ENCODE measurements at regions not wholly inside any gene's neighbourhood (a gene's known extent, or its start where the extent isn't known, plus 50 kb on each side); places are given as distances from the start of the nearest gene placed in this dataset.
"Not testable (repeated sequence)": the region's sequence is repeated elsewhere in the genome, so short reads cannot be mapped to it uniquely, and the experiment has no call there.

DNA sequence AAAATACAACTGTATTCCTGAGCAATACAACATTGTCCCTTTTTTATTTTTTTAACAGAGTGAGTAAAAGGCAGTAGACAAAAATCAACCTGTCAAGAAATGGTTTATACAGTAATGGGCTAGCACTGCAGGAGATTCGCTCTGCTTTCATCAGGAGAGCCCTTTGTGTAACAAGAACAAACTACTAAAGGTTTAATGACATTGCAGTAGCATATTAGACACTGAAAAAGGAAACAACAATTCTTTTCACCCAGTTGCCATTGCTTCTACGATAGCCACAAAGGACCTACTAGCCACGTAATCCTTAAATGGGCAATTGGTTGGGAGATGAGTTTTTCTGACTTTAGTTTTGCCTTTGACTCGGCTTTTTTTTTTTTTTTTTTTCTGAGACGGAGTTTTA lies 319.8 kb upstream of the TRPM3 start:
- DNase-seq (no peak), ATAC-seq (no peak)
- intact Hi-C loops (cut with DNase I): no loop called here

DNA sequence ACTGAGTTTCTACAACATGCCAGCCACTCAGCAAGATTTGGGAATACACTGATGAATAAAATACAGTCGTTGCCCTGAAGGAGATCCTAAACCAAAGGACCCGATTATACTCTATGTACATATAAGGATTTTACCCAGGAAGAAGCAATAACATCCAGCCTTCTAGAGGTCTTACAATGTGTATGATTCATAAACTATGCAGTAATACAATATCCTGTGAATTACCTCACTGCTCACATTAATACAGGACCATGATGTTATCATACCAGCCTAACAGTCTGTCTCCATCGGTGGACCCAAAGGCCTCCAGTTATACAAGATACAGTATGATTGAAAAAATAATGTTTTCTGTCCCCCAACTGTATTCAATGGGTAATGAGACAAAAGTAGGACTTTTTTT lies 310.5 kb upstream of the TRPM3 start:
- ATAC-seq: no peak
- intact Hi-C loops (cut with DNase I): no loop called here
- DNase-seq: no peak

DNA sequence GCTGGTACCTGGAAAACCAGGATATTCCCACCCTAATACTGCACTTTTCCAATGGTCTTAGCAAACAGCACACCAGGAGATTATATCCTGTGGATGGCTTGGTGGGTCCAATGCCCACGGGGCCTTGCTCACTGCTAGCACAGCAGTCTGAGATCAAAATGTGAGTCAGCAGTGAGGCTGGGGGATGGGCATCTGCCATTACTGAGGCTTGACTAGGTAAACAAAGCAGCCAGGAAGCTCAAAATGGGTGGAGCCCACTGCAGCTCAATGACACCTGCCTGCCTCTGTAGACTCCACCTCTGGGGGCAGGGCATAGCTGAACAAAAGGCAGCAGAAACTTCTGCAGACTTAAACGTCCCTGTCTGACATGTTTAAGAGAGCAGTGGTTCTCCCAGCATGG lies 285.9 kb upstream of the TRPM3 start:
- intact Hi-C loops (cut with DNase I); DNase-seq; ATAC-seq: not testable (repeated sequence)

DNA sequence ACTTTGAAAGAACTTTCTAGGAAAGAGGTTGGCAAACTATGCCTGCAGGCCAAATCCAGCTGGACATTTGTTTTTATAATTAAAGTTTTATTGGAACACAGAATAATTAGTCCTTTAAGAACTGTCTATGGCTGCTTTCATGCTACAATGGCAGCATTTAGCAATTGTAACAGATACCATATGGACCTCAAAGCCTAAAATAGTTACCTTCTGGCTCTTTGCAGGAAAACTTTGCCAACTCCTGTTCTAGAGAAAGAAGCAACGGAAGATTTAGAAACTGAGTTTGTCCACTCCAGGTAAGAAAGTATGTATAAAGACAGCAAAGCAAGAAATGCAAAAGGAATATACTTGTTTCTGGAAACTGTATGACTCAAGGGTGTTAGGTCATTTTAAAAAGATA lies 281.7 kb upstream of the TRPM3 start:
- intact Hi-C loops (cut with DNase I): no loop called here
- no peak for ATAC-seq
- DNase-seq: no peak

DNA sequence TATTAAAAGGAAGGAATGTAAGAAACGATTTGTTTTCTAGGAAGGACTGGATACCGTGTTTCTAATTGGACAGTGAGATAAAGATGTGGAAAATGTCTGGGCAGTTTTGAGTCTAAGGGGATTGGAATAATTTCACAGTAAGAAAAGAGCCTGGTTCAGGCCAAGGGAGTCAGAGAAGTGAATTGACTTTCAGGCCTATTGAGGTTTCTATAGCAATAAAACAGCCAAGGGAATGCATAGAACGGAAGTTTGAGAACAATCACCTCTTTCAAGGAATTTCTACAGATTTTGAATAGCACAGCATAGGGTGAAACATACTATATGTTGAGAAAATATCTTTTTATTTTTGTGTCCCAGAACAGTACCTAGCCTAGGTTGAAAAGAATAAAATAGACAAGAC lies 271.6 kb upstream of the TRPM3 start:
- ATAC-seq: no peak
- no peak for DNase-seq
- intact Hi-C loops (cut with DNase I): no loop called here

DNA sequence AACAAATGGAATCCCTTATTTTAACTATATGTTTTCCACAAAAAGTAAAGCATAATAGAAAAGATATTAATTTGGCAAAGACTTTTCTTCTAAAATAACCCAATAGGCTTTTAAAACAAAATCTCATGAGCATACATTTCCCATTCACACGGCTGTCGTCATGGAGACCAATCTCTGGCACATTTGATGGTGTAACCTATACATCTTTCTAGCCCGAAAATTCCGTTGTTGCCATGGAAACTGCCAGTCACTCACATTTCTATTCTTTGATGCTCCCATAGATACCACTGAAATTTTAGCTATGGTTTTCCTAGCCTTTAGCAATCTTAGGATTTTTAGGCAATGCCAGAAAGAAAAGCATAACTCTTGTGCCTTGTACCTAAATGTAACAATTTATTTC lies 262.9 kb upstream of the TRPM3 start:
- intact Hi-C loops (cut with DNase I): no loop called here
- ATAC-seq: no peak
- DNase-seq: no peak

DNA sequence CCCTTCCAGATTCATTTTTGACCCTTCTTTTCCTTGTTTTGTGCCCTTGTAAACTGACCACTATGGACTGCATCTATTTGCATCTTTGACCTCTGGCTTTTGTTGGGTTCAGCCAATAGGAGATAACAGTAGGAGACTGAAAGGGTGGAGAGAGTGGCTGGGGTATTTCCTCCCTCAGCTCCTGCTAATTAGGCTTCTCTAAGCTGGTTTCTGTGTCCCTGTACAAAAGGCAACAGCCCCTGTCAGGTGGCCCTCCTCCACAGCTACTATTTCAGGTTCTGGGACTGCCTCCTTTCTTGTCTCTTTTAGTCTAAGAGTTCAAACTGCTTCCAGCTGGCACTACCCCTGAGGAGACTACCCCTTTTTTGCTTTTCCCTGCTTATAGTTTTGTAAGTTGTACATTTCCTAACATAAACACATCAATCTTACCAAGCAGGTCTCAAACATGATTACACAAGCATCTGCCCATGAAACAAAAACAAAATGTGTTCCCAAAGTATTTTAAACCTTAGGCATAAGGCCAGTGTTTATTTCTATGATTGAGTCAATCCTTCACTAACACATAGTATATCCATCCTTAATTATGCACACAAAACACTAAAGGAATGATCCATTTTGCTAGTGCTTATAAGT lies 262.0 kb upstream of the TRPM3 start:
- intact Hi-C loops (cut with DNase I): no loop called here
- no peak for ATAC-seq
- DNase-seq: no peak

DNA sequence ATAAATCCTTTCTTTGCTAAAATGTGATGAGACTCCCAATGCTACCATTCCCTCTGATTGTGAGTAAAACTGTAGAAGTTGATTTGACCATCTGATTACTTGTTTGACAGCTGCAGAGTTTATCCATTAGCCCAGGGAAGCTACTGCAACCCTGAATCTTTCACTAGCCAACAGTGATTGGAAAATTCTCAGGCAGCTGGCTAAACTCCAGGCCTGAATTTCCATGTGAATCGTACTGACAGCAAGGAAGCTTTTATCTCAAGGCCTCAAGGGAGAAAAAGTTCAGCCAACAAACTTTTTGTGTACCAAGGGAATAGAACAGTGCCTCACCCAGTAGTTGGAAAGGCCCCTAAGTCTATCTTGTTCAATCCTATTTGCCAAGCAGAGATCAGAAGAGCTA lies 246.7 kb upstream of the TRPM3 start:
- intact Hi-C loops (cut with DNase I): no loop called here
- DNase-seq (peak; percentile 20), ATAC-seq (no peak)

DNA sequence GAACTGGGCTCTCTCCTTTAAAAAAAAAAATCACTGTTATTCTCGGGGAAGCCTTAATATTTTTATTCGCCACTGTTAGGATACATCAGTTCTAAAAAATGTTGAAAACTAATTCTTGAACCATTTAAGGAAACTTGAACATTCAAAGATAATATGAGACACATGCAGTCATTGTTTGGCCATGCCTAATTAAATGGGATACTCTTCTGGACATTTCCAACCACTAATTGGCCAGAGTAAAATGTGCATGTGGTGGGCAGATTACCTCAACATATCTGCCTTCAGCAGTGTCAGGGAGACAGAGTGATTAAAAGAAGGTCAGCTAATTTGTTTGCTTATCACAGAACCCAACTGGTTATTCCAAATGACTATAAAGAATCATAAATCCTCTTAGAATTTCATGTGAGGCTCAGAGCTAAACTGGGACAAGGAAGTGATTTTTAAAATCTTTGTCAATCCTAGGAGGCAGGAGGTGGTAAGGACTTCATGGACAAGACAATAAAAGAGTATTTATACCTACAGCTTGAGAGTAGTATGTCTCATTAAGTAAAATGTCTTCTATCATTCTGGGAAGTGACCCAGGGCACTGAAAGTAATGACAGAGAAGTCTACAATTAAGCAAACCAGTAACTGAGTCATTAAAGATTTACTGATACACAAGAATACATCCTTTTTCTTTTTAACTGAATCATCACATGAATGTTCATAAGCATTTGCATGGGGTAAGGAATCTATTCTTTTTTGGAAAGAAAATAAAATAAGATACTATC lies 242.9 kb upstream of the TRPM3 start:
- intact Hi-C loops (cut with DNase I): no loop called here
- no peak for ATAC-seq
- DNase-seq: no peak

DNA sequence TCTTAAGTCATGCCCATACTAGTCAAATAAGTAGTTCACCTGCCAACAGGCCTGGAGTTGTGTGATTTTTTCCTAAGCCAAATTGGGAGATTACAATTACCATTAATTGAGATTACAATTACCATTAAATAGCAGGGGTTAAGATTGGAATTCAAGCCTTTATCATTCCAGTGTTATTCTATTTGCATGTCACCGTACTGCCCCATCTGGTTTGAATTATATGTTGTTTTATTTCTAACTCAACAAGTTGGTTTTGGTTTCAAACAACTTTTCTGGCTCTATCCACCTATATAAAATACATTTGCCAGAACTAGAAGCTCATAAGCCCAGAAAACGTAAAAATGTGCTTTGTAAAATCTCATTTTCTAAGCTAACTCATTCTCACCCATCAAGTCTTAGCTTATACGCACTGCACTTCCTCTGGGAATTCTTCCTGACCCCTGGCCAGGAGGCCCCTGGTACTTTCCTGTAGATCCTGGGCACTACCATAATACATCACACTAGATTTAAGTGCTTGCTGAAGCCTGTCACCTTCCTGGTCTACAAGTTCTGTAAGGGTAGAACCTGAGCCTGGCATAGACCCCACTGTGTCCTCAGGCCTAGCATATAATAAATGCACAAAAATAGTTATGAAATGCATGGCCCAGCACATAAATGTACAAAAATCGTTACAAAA lies 242.0 kb upstream of the TRPM3 start:
- intact Hi-C loops (cut with DNase I): no loop called here
- DNase-seq: no peak
- ATAC-seq: no peak

DNA sequence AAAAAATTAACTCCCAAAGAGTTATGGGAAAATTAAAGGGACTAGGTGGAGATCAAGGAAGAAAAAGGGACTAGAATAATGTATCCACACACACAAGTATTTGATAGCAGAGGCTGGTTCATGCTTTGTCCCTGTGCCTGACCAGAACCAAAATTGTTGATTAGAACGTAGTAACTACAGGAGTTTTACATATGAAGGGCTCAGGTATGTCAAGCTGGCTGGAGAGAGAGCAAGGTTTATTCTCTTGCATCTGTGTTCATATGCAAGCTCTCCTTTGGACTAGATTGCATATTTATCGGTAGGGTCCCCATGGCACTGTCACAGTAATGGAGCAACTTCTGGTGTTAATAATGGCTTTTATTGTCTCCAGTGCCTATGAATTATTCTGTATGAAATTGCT lies 239.9 kb upstream of the TRPM3 start:
- intact Hi-C loops (cut with DNase I): no loop called here
- no peak for ATAC-seq
- no peak for DNase-seq

DNA sequence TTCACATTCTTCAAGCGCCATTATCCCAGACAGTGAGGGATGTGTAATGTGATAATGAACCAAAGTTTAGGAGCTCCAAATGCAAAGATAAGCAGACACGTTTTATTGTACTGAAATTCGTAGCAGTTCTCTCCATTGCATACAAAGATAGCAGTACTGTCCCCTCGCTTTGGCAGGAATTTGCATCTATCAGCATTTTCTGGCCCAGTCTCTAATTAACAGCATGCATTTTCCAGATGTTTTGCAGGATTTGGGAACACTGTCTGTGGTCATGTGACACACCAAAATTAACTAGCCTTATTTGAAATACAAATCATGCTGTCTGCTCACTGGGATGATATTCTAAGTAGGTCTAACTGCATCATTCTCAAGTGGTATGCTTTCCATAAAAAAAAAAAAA lies 235.9 kb upstream of the TRPM3 start:
- intact Hi-C loops (cut with DNase I): no loop called here
- no peak for ATAC-seq
- DNase-seq: no peak

DNA sequence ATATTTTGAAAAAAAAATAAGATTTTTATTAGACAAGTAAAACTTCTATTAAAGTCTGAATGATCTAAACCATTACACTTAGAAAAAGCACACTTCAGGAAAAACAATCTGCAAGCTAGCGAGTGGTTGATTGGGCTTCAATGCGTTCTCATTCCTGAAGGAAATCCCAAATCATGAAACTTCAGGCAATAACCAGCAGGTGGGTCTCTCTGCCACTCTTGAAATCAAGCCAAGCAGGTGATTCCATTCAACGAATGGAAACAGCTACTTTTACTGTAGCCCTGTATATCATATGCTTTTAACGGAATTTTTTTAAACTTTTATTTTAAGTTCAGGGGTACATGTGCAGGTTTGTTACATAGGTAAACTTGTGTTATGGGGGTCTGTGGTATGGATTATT lies 234.5 kb upstream of the TRPM3 start:
- intact Hi-C loops (cut with DNase I): no loop called here
- ATAC-seq (no peak), DNase-seq (no peak)

DNA sequence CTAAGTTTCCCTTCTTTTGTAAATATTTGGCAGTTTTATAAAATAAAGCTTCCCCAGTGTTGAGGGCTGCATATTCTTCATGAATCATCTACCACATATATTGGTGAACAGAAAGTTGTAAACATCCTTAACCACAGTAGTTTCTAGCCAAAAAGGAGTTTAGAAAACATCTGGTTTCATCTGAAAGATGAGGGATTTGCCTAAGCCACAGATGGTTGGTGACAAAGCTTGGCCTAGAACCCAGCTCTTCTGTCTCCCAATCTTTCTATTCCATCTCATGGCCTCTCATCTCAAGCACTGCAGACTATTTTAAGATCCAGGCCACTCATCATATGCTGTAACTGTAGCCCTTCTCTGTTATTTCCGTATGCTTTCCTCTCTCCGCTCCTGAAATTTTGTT lies 232.3 kb upstream of the TRPM3 start:
- intact Hi-C loops (cut with DNase I): no loop called here
- ATAC-seq (no peak), DNase-seq (no peak)

DNA sequence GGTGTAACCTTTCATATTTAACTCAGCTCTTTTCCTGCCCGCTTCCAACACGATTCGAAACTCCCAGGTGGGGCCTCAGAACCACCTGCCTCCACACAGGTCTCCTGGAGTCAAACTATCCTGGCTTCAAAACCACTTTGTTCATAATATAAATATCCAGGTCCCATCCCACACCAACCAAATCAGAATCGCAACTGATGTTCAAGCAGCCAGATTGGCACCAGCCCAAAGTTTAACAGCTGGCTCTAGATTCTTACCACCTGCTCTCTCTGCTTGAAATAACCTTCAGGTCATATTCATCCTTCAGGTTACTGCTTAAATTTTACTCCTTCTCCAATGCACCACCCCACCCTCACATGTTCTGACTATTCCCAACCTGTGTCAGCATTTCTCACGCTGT lies 231.4 kb upstream of the TRPM3 start:
- intact Hi-C loops (cut with DNase I): no loop called here
- DNase-seq (no peak), ATAC-seq (no peak)

DNA sequence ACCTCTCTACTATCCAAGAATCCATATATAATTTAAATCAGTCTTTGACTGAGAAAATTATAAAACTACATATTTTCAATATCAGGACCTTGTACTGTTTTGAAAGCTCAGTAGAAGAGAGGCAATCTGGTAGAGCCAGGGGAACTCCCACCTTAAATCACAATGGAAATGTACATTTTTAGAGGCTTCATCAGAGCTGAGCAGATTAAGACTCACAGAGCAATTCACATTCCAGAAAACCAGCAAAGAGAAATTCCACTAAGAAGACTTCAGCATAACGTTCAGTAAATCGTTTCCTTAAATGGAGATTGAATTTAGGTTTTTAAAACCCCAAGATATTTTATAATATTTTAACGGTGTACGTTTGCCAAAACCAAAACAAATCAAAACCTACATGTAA lies 227.8 kb upstream of the TRPM3 start:
- ATAC-seq (no peak), DNase-seq (no peak)
- intact Hi-C loops (cut with DNase I): no loop called here

DNA sequence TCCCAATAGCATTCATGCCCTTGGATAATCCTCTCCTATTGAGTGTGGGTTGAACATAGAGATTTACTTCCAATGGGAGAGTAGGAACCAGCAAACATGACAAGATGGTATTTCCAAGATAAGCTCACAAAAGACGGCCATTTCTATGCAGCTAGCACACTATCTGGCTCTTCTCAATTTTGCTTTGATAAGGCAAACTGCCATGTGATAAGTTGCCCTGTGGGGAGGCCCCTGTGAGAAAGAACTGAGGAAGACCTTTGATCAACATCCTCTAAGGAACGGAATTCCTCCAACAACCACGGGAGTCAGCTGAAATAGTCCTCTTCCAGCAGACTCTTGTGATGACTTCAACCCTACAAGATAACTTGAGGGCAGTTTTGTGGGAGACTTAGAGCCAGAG lies 211.9 kb upstream of the TRPM3 start:
- DNase-seq (no peak), ATAC-seq (no peak)
- intact Hi-C loops (cut with DNase I): no loop called here

DNA sequence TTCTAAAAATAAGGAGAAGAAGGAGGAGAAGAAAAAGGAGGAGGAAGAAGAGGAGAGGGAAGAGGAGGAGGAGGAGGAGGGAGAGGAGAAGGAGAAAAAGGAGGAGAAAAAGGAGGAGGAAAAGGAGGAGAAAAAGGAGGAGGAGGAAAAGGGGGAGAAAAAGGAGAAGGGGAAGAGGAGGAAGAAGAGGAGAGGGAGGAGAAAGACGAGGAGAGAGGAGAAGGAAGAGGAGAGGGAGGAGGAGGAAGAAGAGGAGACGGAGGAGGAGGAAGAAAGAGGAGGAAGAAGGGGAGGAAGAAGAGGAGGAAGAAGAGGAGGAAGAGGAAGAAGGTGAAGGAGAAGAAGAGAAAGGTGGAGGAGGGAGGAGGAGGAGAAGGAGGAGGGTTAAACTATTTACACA lies 210.2 kb upstream of the TRPM3 start:
- intact Hi-C loops (cut with DNase I): no loop called here
- no peak for DNase-seq
- no peak for ATAC-seq

DNA sequence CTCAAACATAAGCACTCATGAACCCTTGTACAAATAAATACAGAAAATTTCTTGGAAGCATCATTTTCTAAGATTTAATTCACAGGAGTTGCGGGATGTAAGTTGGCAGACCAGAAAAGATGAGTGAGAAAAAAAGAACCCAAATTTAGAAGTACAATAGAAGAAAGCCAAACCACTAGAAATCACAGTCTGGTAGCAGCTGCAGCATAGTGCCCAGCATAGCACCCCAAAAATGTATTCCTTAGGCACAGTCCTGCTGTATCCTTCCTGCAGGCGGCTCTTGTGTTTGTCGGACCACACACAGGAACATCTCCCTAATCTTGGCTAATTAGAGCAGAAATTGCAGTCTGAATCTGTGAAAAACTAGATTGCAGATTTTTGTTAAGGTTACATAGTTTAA lies 208.5 kb upstream of the TRPM3 start:
- intact Hi-C loops (cut with DNase I): no loop called here
- DNase-seq (no peak), ATAC-seq (no peak)

DNA sequence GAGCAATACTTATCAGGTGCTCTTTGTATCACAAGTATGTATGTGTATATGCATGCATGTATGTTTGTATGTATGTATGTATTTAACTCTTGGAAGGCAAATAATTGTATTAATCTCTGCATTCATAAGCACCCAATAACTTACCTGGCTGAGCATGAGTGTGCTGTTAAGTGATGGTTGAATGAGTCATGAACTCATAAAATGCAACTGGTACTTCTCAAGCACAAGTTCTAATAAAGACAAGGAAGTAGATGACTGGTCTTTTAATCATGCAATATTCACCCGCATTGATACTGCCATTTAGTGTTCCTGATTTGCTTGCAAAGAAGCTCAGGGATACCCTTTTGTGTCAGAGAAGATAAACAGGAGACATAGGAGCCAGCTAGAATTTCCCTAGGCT lies 204.9 kb upstream of the TRPM3 start:
- ATAC-seq: no peak
- intact Hi-C loops (cut with DNase I): no loop called here

DNA sequence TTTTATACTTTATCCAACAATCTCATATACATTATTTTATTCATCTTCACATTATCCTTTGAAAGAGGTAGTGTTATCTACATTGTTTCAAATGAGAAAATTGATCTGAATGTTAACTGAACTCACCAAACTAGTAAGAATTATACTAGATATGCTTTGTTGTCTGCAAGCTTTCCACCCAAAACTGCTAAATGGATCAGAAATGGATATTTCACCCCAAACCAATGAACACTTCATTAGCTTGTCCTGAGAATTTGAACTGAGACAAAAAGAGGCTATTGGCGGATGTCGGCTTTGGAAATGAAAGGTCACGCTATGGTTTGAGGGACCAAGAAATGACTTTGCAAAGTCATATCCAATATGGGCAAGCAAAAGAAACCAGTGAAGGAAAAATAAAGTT lies 201.9 kb upstream of the TRPM3 start:
- intact Hi-C loops (cut with DNase I): no loop called here
- ATAC-seq (no peak), DNase-seq (no peak)

More for the DNA sequence above, 204.9 kb upstream of the TRPM3 start:
- no peak for DNase-seq
